Caki2 (cell line): ENCODE measurements at regions not wholly inside any gene's neighbourhood (a gene's known extent, or its start where the extent isn't known, plus 50 kb on each side); places are given as distances from the start of the nearest gene placed in this dataset.

ENCODE experiments used
- DNase-seq: peaks from one replicate; pipeline ENCODE4 v3.0.0-alpha.2; 2015; ENCODE audit warnings: low read depth
- in situ Hi-C: cut with HindIII; loops from 2 replicates; pipeline ENCODE4 v1.10.0; 2016; ENCODE audit warnings: low sequenced_read_pairs, low pct_unique_long_range_greater_than_20kb, mixed read lengths

- DNase-seq, result no peak
- in situ Hi-C loops, result no loop called here
These were observed 68.1 kb upstream of the CCBE1 start for GRCh38 chr18:59765343-59765742.

GRCh38 chr18:59764281-59764680 is 67.1 kb upstream of the CCBE1 start:
- no peak for DNase-seq

GRCh38 chr18:59763541-59764136 is 66.4 kb upstream of the CCBE1 start:
- no peak for DNase-seq
- in situ Hi-C loops, result no loop called here

More at GRCh38 chr18:59764281-59764680, 67.1 kb upstream of the CCBE1 start:
- in situ Hi-C loops, result no loop called here

- in situ Hi-C loops, result no loop called here
- no peak for DNase-seq
These were observed 63.7 kb upstream of the CCBE1 start for GRCh38 chr18:59760619-59761600.

- in situ Hi-C loops, result no loop called here
- DNase-seq, result no peak
These were observed 63.0 kb upstream of the CCBE1 start for GRCh38 chr18:59760212-59760611.

GRCh38 chr18:59758837-59759236 is 61.6 kb upstream of the CCBE1 start:
- in situ Hi-C loops, result no loop called here

GRCh38 chr18:59758106-59758505 is 60.9 kb upstream of the CCBE1 start:
- in situ Hi-C loops, result no loop called here

More at GRCh38 chr18:59758837-59759236, 61.6 kb upstream of the CCBE1 start:
- no peak for DNase-seq

GRCh38 chr18:59752666-59753065 is 55.4 kb upstream of the CCBE1 start:
- in situ Hi-C loops, result no loop called here
- DNase-seq, result no peak

More at GRCh38 chr18:59758106-59758505, 60.9 kb upstream of the CCBE1 start:
- DNase-seq, result no peak

GRCh38 chr18:59751186-59751585 is 54.0 kb upstream of the CCBE1 start:
- in situ Hi-C loops, result no loop called here
- no peak for DNase-seq

GRCh38 chr18:59748628-59749360 is 51.6 kb upstream of the CCBE1 start:
- in situ Hi-C loops, result no loop called here
- no peak for DNase-seq
